Omental fat pad (tissue), 3 donors: ENCODE measurements at regions not wholly inside any gene's neighbourhood (a gene's known extent, or its start where the extent isn't known, plus 50 kb on each side); places are given as distances from the start of the nearest gene placed in this dataset.

Experiments used
- ATAC-seq: fragments of 150-250 bp; one replicate; pipeline ENCODE4 v1.9.1; 2016; ENCODE audit warnings: mild to moderate bottlenecking, moderate library complexity; ENCODE audit not compliant: low FRiP score
- DNase-seq: peaks from one replicate; pipeline ENCODE4 v3.0.0-alpha.2; 2019; ENCODE audit warnings: low spot score
- TF ChIP-seq, protein P1 (sequence below), 3 donors: fragments of 450-650 bp; IDR thresholded peaks; one replicate each; pipeline ENCODE4 v1.5.1; 2016 to 2017; ENCODE audit warnings: antibody characterized with exemption in 3 of 3, mild to moderate bottlenecking in 3 of 3, moderate library complexity in 2 of 3

DNA sequence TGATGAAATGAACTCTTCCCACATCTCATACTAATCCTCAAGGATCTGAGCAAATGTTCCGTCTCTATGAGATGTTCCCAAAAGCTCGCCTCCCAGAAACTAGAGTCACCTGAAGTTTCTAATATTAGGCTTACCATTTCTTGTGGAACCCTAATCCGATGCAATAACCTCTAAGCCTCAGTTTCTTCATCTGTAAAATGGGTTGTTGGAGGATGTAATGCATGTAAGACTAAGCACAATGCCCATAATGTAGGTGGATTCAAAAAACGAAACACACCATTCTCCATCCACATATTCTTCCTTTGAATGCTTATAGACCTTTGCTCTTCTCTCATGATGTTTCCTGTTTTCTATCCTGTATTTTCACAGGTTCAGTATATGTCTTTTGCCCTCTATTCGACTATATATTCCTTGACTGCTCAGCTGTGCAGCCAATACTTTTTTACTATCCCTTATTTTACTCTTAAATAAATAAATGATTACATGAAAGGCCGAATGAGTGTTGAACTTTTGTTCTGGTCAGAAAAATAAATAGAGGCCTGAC lies 307.3 kb upstream of the G2E3 start:
- ATAC-seq (no peak), DNase-seq (no peak)
- TF ChIP-seq, protein P1, sequence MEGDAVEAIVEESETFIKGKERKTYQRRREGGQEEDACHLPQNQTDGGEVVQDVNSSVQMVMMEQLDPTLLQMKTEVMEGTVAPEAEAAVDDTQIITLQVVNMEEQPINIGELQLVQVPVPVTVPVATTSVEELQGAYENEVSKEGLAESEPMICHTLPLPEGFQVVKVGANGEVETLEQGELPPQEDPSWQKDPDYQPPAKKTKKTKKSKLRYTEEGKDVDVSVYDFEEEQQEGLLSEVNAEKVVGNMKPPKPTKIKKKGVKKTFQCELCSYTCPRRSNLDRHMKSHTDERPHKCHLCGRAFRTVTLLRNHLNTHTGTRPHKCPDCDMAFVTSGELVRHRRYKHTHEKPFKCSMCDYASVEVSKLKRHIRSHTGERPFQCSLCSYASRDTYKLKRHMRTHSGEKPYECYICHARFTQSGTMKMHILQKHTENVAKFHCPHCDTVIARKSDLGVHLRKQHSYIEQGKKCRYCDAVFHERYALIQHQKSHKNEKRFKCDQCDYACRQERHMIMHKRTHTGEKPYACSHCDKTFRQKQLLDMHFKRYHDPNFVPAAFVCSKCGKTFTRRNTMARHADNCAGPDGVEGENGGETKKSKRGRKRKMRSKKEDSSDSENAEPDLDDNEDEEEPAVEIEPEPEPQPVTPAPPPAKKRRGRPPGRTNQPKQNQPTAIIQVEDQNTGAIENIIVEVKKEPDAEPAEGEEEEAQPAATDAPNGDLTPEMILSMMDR (IDR thresholded peaks at IDR 0.05), result no peak

DNA sequence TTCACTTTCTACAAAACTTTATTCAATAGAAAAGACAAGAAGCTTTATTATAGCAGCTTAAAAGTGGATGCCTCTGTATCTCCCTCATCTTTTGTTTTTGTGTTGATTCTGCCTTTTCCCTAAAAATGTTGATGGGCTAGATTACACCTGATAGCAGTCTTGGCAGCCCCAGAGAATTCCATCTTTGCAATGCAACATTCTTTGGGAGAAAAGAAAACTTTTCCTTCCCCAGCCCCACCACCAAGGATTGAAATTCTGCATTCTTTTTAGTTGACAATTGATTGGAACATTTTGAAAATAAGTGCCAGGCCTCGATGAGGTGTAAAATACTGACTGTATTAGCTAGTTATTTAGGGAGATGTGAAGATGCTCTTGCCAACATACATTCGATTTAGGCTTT lies 306.8 kb upstream of the G2E3 start:
- TF ChIP-seq, protein P1 (IDR thresholded peaks at IDR 0.05), result no peak
- ATAC-seq (no peak), DNase-seq (no peak)

DNA sequence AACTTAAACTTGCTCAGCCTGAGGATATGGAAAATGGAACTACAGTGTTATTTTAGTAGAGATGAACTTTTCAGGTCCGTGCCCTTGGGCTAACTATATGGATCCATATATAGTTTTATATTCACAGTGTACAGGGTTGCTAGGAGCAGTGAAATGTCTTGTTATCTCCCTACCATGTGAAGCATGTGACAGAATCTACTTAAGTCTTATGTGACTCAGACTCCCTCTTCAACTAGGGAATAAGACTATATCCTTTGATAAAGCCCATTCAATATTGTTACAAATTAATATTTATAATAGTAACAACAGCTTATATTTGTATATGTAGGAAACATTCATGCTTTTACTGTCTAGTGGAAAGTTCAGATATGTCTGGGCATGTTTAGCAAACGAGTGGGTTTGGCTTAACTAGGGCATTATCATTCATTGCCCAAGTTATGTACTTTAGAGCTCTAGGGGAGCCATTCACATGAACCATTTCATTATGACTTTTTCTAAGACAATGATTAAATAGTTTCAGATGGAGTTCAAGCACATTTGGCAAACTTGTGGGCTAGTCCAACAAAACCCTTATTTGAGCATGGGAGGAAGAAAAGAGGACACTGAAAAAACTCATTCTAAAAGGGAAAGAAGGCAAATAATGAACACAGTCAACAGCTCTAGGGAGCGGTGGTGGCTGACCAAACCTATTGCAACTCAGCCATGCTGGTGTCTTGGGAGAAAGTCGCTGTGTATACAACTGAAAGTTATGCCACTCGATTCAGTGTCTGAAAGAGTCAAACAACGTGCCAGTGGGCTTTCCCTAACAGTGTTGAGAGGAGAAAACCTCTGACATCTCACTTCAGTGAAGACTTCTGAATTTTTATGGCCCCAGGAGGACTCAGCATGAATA lies 305.9 kb upstream of the G2E3 start:
- ATAC-seq (no peak), DNase-seq (no peak)
- TF ChIP-seq, protein P1 (IDR thresholded peaks at IDR 0.05), result no peak

DNA sequence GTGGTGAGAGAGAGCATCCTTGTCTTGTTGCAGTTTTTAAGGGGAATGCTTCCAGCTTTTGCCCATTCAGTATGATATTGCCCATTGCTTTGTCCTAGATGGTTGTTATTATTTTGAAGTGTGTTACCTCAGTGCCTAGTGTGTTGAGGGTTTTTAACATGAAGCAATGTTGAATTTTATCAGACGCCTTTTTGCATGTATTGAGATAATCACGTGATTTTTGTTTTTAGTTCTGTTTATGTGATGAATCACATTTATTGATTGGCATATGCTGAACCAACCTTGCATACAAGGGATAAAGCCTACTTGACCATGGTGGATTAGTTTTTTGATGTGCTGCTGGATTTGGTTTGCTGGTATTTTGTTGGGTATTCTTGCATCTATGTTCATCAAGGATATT lies 302.3 kb upstream of the G2E3 start:
- ATAC-seq (no peak), DNase-seq (no peak)
- TF ChIP-seq, protein P1 (IDR thresholded peaks at IDR 0.05), result no peak

DNA sequence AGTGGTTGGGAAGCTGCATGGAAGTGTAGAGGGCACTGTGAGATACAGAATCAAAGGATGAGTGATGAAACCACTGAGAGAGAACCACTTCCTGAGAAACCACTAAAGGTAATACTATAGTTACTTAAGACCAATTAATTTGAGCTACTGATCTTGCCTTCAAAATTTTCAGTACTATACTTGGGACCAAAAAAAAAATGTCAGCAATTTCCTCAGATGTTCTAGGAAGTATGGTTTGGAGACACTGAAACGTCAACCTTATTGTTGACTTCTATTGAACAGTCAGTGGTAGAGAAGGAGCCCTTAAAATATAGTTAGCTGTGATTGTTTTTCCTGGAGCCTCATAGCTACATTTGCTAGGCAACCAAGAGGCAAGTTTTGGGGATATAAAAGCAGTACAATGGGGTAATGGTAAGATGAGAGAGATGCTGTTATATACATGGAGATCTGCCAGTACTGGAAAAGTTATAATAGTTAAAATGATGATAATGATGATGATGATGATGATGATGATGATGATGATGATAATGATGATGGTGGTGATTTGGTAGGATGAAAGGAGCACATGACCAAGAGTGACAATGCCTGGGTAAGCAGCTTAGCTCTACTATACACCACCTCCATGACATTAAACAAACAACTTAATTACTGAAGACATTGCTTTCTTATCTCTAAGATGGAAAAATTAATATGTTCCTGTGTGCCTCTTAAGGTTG lies 300.9 kb upstream of the G2E3 start:
- no peak for DNase-seq

DNA sequence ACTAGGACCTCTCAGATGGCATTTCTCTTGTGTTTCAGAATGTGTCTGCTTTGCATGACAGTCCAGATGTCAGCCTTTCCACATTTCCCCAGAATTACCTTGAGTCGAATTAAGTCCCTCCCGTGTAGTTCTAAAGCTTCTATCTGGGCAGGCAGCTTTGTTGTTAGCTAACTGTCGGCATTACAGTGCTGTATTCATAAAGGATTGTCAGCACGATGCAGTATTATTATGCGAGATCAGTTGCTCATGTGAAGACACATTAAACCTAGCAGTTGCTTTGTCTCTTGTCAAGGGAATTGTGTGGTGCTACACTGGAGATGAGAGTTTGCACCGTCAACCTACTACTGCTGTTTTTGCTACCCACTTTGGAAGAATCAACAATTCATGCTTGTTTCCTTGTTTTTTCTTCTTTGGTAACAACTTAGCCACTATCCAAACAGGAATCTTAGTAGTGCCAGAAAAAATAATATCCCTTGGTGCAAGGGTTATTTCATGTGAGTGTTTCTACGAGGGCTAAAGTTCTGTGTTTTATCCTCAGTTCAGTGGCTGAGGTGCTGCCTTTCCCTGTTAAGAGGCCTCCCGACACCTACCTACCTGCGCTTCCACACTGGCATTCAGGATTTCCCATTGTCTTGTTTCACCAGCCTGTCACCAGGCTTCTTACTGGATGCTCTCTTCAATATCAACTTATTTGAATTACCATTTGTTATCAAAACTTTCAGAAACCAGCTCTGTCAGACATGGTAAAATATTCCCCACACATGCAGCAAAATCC lies 297.9 kb upstream of the G2E3 start:
- ATAC-seq (no peak), DNase-seq (no peak)
- TF ChIP-seq, protein P1 (IDR thresholded peaks at IDR 0.05), result no peak

More for the DNA sequence above, 300.9 kb upstream of the G2E3 start:
- ATAC-seq, result no peak
- TF ChIP-seq, protein P1 (IDR thresholded peaks at IDR 0.05), result no peak
